NOMO-1 treated with dmso at 0.1 percent for 144 hours (cell line): ENCODE measurements at regions not wholly inside any gene's neighbourhood (a gene's known extent, or its start where the extent isn't known, plus 50 kb on each side); places are given as distances from the start of the nearest gene placed in this dataset.

Experiments
- DNase-seq: peaks from one replicate; lab custom pipeline; 2025; ENCODE audit not compliant: unreplicated experiment; lab: John Stamatoyannopoulos, UW

- no peak for DNase-seq
Measured at GRCh38 chr22:48563118-48563965, 1264.3 kb downstream of the BRD1 start.

- no peak for DNase-seq
Measured at GRCh38 chr22:48561676-48562075, 1266.0 kb downstream of the BRD1 start.

- no peak for DNase-seq
Measured at GRCh38 chr22:48560836-48561235, 1266.8 kb downstream of the BRD1 start.

- DNase-seq, result no peak
Measured at GRCh38 chr22:48560389-48560751, 1267.3 kb downstream of the BRD1 start.

GRCh38 chr22:48559647-48560388 lies 1267.9 kb downstream of the BRD1 start:
- no peak for DNase-seq

GRCh38 chr22:48558606-48559402 lies 1268.9 kb downstream of the BRD1 start:
- DNase-seq, result no peak

GRCh38 chr22:48558016-48558415 lies 1269.7 kb downstream of the BRD1 start:
- no peak for DNase-seq

GRCh38 chr22:48557473-48557872 lies 1270.2 kb downstream of the BRD1 start:
- DNase-seq, result no peak

- DNase-seq, result no peak
Measured at GRCh38 chr22:48556751-48557150, 1270.9 kb downstream of the BRD1 start.

- no peak for DNase-seq
Measured at GRCh38 chr22:48556222-48556621, 1271.5 kb downstream of the BRD1 start.

- no peak for DNase-seq
Measured at GRCh38 chr22:48555606-48556005, 1272.1 kb downstream of the BRD1 start.

- DNase-seq, result no peak
Measured at GRCh38 chr22:48554893-48555572, 1272.6 kb downstream of the BRD1 start.

GRCh38 chr22:48553694-48554308 lies 1273.9 kb downstream of the BRD1 start:
- no peak for DNase-seq

GRCh38 chr22:48553119-48553518 lies 1274.6 kb downstream of the BRD1 start:
- DNase-seq, result no peak

GRCh38 chr22:48551716-48552268 lies 1275.9 kb downstream of the BRD1 start:
- no peak for DNase-seq

- DNase-seq, result no peak
Measured at GRCh38 chr22:48551061-48551460, 1276.6 kb downstream of the BRD1 start.

- DNase-seq, result no peak
Measured at GRCh38 chr22:48548391-48548790, 1279.3 kb downstream of the BRD1 start.

GRCh38 chr22:48547971-48548370 lies 1279.7 kb downstream of the BRD1 start:
- no peak for DNase-seq

GRCh38 chr22:48546653-48547424 lies 1280.8 kb downstream of the BRD1 start:
- no peak for DNase-seq
